AG04449 (cell line): ENCODE measurements at regions not wholly inside any gene's neighbourhood (a gene's known extent, or its start where the extent isn't known, plus 50 kb on each side); places are given as distances from the start of the nearest gene placed in this dataset.

Experiments used
- CTCF ChIA-PET: fragments of 350-600 bp; formaldehyde crosslinking; extraction: SDS; loops from one replicate; lab custom pipeline; 2021; ENCODE audit warnings: antibody characterized with exemption; lab: Yijun Ruan, JAX
- POLR2A ChIA-PET: fragments of 400-600, 350-600 bp; formaldehyde crosslinking; extraction: SDS; loops from one replicate; lab custom pipeline; 2020; ENCODE audit warnings: antibody characterized with exemption, inconsistent platforms; lab: Yijun Ruan, JAX
- DNase-seq: peaks from one replicate; pipeline ENCODE4 v3.0.0-alpha.2; 2010; ENCODE audit warnings: low read depth, low spot score
- H3K4me3 ChIP-seq: 2 replicates; pipeline ENCODE4 v1.5.1; 2011; ENCODE audit warnings: low read depth, mild to moderate bottlenecking, control low read depth, low read length
- CTCF ChIP-seq: IDR thresholded peaks from one replicate; pipeline ENCODE4 v1.5.1; 2011; ENCODE audit warnings: mild to moderate bottlenecking, moderate library complexity, low read length, control low read depth, inconsistent platforms; ENCODE audit not compliant: insufficient read depth; ENCODE audit errors: missing control alignments

DNA sequence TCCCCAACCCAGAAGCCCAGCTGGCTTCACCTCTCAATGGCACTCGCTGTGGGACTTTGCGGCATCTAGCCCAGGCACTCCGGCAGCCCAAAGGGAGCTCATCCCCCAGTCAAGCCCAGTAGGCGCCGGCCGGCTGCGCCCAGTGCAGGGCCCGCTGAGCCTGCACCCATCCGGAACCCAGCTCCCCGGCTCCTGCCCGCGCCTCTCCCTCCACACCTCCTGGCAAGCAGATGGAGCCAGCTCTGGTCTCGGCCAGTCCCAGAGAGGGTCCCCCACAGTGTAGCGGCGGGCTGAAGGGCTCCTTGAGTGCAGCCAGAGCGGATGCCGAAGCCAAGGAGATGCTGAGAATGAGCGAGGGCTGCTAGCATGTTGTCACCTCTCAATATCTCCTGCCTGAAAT lies 116.8 kb upstream of the UGT8 start:
- no peak for DNase-seq
- ChIA-PET POLR2A (no interaction called here), CTCF (no interaction called here)
- H3K4me3 ChIP-seq: no peak overlapping the region
- TF ChIP-seq CTCF: no peak

- TF ChIP-seq CTCF: no peak
- POLR2A ChIA-PET: no interaction called here
- CTCF ChIA-PET: no interaction called here
- DNase-seq: no peak
- H3K4me3 ChIP-seq: no peak overlapping the region
These were observed 111.5 kb upstream of the UGT8 start for GRCh38 chr4:114487101-114487500.

- ChIA-PET POLR2A (no interaction called here), CTCF (no interaction called here)
- no peak for DNase-seq
- H3K4me3 ChIP-seq: no peak overlapping the region
- TF ChIP-seq CTCF: no peak
These were observed 110.2 kb upstream of the UGT8 start for GRCh38 chr4:114488301-114488982.

DNA sequence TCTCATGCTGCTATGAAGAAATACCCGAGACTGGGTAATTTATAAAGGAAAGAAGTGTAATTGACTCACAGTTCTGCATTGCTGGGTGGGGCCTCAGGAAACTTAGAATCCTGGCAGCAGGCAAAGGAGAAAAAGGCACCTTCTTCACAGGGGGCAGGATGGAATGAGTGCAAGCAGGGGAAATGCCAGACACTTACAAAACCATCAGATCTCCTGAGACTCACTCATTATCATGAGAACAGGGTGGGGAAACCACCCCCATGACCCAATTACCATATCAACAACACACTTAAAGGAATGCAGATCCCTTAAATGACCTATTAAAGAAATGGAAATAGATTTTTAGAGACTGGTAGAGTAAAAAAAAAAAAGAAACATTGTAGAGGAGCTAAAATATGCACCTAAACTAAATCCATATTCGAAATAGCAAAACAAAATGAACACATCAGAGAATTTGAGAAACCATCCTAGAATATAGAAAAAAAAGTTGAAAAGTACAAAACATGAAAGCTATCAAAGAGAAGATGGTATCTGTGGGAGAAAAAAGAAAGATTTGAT lies 104.3 kb upstream of the UGT8 start:
- ChIA-PET POLR2A (no interaction called here), CTCF (no interaction called here)
- TF ChIP-seq CTCF: no peak
- DNase-seq: no peak
- H3K4me3 ChIP-seq: no peak overlapping the region

DNA sequence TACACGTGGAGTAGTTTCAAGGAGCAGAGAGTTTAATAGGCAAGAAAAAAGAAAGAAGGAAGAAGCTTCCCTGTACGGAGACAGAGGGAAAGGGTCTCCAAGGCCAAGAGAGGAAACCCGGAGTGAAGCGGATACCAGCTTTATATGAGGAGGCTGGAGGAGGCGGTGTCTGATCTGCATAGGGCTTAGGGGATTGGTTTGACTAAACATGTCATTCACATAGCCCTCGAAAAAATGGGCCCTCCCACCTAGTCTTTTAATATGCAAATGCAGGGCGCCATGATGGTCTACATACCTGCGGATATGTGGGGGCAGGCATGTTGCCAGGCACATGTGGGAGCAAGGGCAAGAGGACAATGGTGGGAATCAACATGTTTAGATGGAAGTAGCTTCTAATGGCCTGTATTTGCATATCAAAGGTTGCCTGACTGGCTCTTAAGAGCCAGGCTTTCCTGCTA lies 103.1 kb upstream of the UGT8 start:
- ChIA-PET POLR2A (no interaction called here), CTCF (no interaction called here)
- no peak for TF ChIP-seq CTCF
- no peak for DNase-seq
- H3K4me3 ChIP-seq: no peak overlapping the region

DNA sequence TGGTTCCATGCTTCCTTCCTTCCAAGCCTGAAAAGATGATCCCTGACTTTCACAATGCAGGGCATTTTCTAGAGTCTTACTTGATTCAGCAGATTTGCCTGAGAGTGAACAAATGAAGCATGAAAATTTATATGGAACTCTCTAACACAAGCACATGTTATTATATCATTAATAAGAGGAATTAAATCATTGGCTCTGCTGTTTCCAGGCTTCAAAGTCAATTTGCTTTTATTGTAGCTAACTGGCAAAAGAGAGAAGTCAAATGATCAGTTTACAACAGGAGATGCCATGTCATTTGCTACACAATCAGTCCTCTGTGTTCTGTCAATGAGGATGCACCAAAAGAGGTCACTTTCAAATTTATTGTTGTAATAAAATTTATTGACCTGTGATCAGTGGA lies 101.5 kb upstream of the UGT8 start:
- H3K4me3 ChIP-seq: no peak overlapping the region
- ChIA-PET POLR2A (no interaction called here), CTCF (no interaction called here)
- no peak for TF ChIP-seq CTCF
- DNase-seq: no peak
